NCI-H2227 treated with DMSO at 0.1 percent for 48 hours (cell line): ENCODE measurements at regions not wholly inside any gene's neighbourhood (a gene's known extent, or its start where the extent isn't known, plus 50 kb on each side); places are given as distances from the start of the nearest gene placed in this dataset.
"Not testable (repeated sequence)": the region's sequence is repeated elsewhere in the genome, so short reads cannot be mapped to it uniquely, and the experiment has no call there.

Experiments used
- DNase-seq: peaks from one replicate; lab custom pipeline; 2025; lab: John Stamatoyannopoulos, UW

- DNase-seq: no peak
These were observed 228.8 kb upstream of the ALCAM start for GRCh38 chr3:105137911-105138310.

GRCh38 chr3:105139881-105140560, 226.7 kb upstream of the ALCAM start:
- DNase-seq: no peak

GRCh38 chr3:105140899-105141367, 225.8 kb upstream of the ALCAM start:
- DNase-seq: no peak

GRCh38 chr3:105144837-105145236, 221.9 kb upstream of the ALCAM start:
- no peak for DNase-seq

GRCh38 chr3:105145511-105145910, 221.2 kb upstream of the ALCAM start:
- DNase-seq: no peak

- DNase-seq: not testable (repeated sequence)
These were observed 217.5 kb upstream of the ALCAM start for GRCh38 chr3:105149197-105149596.

- no peak for DNase-seq
These were observed 213.7 kb upstream of the ALCAM start for GRCh38 chr3:105152987-105153386.

GRCh38 chr3:105154692-105155091, 212.0 kb upstream of the ALCAM start:
- no peak for DNase-seq

- no peak for DNase-seq
These were observed 209.5 kb upstream of the ALCAM start for GRCh38 chr3:105157067-105157765.

- no peak for DNase-seq
These were observed 209.0 kb upstream of the ALCAM start for GRCh38 chr3:105157766-105158085.

- no peak for DNase-seq
These were observed 208.4 kb upstream of the ALCAM start for GRCh38 chr3:105158286-105158685.

GRCh38 chr3:105162448-105162847, 204.3 kb upstream of the ALCAM start:
- no peak for DNase-seq

- no peak for DNase-seq
These were observed 199.8 kb upstream of the ALCAM start for GRCh38 chr3:105166893-105167292.

GRCh38 chr3:105170423-105170822, 196.3 kb upstream of the ALCAM start:
- DNase-seq: no peak

GRCh38 chr3:105174017-105174615, 192.6 kb upstream of the ALCAM start:
- no peak for DNase-seq

- DNase-seq: no peak
These were observed 189.1 kb upstream of the ALCAM start for GRCh38 chr3:105177576-105177975.

GRCh38 chr3:105187344-105187743, 179.4 kb upstream of the ALCAM start:
- no peak for DNase-seq

GRCh38 chr3:105195260-105195659, 171.4 kb upstream of the ALCAM start:
- DNase-seq: no peak

GRCh38 chr3:105197863-105198262, 168.8 kb upstream of the ALCAM start:
- DNase-seq: no peak

- DNase-seq: no peak
These were observed 167.5 kb upstream of the ALCAM start for GRCh38 chr3:105199217-105199616.

GRCh38 chr3:105210141-105210540, 156.6 kb upstream of the ALCAM start:
- DNase-seq: no peak

GRCh38 chr3:105214590-105214989, 152.1 kb upstream of the ALCAM start:
- no peak for DNase-seq

GRCh38 chr3:105222568-105223093, 144.1 kb upstream of the ALCAM start:
- no peak for DNase-seq
